GM21526 (cell line): ENCODE measurements at regions not wholly inside any gene's neighbourhood (a gene's known extent, or its start where the extent isn't known, plus 50 kb on each side); places are given as distances from the start of the nearest gene placed in this dataset.

ENCODE experiments used
- ATAC-seq: cut with Tn5 transposase; IDR thresholded peaks from one replicate; pipeline ENCODE4 v1.9.1; 2021; ENCODE audit warnings: moderate library complexity; ENCODE audit not compliant: unreplicated experiment, low FRiP score

GRCh38 chr5:155878991-155879575 lies 447.9 kb upstream of the SGCD start:
- ATAC-seq: no peak

GRCh38 chr5:155884041-155884440 lies 442.9 kb upstream of the SGCD start:
- no peak for ATAC-seq

DNA sequence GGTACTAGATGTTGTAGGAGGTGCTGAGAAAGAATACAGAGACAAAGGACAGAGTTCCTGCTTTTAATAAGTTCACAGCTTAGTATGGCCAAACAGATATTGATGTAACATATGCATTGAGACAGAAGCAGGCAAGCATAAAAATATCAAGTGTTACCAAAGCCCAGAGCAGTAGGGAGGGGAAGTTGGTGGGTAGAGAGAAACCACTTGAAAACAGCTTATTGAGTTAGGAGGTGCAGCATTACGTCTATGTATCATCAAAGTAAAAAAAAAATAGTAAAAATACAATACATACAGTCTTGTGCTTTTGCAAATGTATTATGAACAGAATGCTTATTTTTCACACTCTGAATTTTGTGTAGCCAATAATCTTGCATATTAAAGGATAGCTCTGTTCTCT lies 441.8 kb upstream of the SGCD start:
- ATAC-seq: no peak

DNA sequence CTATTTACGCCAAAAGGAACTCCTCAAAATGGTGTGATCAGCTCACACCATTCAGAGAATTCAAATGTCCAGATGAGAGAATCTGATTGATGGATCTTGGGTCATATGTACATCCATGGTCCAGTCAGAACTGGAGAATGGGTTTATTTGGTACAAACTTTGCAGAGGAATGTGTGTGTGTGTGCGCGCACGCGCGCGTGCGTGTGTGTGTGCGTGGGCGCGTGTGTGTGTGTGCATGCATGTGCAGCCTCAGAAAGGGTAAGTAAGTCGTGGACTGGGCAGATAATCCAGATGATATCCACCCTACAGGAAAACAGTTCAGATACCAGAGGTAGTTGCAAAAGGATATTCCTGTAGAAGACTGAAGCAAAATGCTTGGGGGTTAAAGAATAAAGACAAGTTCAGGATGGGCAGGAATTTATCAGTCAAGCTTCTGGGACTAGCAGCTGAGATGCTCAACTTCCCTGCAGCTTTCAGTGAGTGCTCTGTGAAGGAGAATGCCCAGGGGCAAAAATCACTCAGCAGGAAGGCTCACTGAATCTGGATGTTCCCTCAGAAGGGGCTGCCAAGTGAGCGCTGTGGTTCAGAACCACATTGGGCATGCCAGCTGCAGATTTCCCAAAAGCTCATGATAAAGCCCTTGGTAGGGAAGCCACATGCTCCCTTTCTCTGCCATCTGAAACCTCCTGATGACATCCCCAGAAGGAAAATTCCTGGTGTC lies 440.5 kb upstream of the SGCD start:
- no peak for ATAC-seq

GRCh38 chr5:155895484-155895883 lies 431.5 kb upstream of the SGCD start:
- ATAC-seq: no peak

DNA sequence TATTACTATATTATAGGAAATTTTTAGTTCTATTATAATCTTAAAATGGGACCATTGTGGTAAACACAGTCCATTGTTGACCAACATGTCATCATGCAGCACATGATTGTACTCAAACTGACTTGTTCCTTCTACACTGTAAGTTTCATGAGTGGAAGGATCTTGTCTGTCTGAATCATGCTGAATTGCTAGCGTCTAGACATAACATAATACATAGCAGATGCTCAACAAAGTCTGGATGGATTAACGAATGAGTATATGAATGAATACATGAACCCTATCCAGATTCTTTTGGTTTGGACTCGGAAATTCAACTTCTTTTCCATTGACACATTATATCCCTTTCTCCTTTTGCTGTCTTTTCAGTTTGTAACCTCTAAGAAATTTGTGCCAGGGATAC lies 429.2 kb upstream of the SGCD start:
- ATAC-seq: no peak

DNA sequence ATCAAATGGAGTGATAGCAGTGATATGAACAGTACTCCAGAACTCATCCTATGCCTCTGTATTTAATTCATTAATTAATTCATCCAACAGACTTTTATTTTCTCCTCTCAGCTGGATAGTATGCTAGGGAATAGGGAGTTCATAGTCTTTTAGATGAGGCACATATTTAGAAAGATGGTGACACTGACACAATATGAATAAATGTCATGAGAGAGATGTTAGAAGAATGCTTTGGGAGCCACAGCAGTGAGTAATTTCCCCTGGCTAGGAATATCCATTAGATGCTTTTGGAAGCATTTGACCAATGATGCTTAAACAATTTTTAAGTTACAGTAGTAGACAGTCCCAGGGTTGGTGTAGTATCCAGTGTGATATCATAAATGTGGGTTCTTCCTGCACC lies 428.7 kb upstream of the SGCD start:
- no peak for ATAC-seq

DNA sequence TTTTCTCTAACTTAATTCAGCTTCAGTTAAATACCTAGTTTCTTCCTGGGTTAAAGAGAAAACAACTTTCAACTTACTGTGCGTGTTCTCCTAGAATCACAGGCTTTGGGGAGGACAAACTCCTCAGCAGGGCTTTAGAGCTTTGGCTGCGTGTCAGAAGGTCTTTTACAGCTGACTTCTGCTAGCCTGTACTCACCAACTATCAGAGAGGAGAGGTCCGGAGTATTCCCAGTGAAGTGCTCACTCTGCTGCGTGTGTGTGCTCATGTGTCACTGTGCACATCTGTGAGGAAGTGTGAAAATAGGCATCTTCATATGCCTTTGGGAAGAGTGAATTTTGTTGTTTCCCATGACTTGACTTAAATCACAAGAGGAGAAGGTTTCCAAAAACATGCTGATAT lies 423.2 kb upstream of the SGCD start:
- ATAC-seq: no peak

- ATAC-seq: no peak
These were observed 421.6 kb upstream of the SGCD start for GRCh38 chr5:155905364-155905763.

- no peak for ATAC-seq
These were observed 420.9 kb upstream of the SGCD start for GRCh38 chr5:155906046-155906445.

GRCh38 chr5:155908543-155908942 lies 418.4 kb upstream of the SGCD start:
- no peak for ATAC-seq

DNA sequence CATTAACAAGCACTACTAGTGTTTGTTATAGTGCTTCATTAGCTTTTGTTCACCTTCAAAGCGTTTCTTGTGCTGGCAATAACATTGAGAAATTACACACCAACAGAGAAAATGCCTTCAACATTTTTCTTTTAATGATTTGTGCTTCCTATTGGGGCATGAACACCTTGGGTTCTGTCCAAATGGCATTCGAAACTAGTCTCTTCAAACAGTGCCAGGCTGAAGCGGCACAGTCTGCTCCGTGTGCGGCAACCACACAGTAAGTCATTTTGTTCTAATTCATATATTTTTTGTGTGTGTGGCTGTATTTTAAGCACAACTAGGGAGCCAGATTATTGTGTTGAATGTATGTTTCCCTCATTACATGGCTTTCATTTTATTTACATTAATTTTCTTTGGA lies 414.7 kb upstream of the SGCD start:
- no peak for ATAC-seq

DNA sequence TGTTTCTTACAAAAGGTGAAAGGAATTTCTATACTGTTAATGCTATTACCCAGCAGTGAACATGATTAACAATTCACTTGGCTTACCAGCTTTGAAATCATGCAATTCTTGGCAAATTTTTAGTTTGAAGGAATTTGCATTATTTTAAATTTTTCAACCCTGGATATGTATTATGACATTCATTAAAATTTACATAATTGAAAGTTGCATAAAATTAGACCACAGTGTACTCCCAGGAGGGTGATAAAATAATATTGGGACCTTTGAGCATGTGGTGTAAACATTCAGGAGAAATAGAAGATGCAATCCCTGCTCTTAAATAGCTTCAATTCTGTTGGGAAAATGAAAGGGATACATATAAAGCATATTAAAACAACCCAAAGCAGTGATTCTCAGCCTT lies 412.2 kb upstream of the SGCD start:
- no peak for ATAC-seq

DNA sequence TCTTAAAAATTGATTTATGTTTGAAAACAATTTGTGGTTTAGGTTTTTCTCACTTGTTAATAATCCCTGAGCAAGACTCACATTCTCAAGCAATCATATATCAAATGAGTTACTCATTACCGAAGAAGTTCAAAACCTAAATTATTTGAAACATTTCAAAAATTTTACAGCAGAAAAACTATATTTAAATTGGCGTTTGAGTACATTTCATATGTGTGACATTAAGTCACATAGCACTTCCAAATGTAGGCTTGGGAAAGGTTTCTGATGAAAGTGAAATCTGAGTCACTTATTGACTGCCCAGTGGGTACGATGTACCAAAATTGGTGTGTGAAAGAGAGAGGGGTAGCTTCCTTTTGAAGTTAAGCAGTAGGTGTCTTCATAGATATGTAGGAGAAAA lies 411.4 kb upstream of the SGCD start:
- ATAC-seq: no peak

GRCh38 chr5:155919126-155919525 lies 407.8 kb upstream of the SGCD start:
- ATAC-seq: no peak

DNA sequence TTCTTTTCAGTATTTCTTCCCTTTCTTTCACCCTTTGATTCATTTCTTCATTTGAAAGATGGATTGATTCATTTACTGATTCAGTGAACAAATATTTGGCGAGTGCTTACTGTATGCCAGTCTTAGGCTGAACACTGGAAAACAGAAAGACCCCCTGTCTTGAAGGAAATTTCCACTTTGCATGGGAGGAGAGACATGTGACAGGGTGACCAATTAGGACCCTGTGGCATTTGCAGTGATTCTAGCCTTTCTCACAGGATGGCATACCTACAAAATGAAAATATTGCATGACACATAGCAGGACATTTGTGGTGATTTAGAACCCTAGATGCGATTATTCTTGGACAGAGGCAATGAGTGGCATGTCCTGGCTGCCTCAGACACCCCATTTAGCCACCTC lies 407.2 kb upstream of the SGCD start:
- ATAC-seq: no peak

GRCh38 chr5:155921621-155922020 lies 405.3 kb upstream of the SGCD start:
- ATAC-seq: no peak

- ATAC-seq: no peak
These were observed 403.2 kb upstream of the SGCD start for GRCh38 chr5:155923784-155924183.

DNA sequence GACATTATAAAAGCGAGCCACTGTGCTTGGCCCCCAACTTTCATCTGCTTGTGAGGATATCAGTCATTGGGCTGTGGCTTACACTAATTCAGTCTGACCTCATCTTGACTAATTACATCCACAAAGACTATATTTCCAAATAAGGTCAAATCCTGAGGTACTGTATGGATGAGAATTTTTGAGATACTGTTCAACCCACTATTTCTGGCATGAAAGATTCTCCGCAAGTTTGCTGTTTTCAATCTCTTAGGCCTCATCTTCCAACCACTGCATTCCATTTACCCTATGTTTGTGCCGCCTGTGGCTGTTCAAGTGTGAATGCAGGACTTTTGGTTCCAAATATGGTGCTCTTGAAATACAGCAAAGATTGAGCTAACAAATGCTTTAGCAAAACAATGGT lies 400.9 kb upstream of the SGCD start:
- no peak for ATAC-seq

DNA sequence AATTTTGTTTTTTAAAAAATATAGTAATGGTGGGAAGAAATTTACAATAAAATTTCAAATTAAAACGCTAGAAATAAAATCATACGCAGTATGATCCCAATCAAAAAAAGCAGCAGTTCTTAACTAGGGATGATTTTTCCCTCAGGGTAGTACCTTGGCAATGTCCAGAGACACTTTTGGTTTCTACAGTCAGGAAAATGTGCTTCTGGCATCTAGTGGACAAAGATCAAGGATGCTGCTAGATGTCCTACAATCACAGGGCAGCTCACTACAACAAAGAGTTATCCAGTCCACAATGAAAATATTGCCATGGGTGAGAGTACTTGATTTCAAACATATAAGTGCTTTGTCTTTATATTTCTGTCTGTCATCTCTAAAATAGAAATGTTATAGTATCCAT lies 400.2 kb upstream of the SGCD start:
- no peak for ATAC-seq

DNA sequence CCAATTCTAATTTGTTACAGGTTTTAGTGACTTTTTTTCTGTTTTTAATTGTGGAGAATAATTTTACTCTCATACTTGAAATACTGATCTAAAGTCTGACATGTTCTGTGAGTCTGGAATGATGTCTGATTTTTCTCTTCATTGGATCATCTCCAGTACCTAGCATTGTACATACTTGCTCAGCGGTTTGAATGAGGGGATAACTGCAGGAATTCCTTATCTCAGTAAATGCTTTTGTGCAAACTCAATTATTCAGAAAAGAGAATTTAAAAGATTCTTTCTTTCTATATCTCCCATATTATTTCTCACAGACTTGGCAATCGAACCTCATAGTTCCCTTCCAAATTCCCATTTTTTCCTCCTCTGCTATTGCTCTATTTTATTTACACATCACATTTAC lies 397.9 kb upstream of the SGCD start:
- no peak for ATAC-seq

DNA sequence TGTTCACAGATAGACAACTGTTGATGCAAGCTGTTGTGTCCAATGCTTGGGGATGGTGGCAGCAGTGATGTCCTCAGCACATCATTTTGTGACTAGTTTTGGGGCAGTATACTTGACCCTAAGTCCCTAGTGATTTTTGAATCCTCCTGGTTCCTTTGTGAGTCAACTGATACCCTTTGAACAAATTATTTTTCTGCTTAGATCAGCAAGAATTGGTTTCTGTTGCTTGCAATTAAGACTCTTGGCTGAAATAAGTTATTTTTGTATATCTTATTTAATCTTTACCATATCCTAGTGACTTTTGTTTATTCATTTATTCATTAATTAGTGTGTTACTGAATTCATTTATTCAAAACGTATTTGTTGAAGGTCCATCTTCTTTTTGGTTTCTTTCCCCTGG lies 392.0 kb upstream of the SGCD start:
- ATAC-seq: no peak

GRCh38 chr5:155935723-155936122 lies 391.2 kb upstream of the SGCD start:
- ATAC-seq: no peak
